ENCODE measurements at regions not wholly inside any gene's neighbourhood (a gene's known extent, or its start where the extent isn't known, plus 50 kb on each side); places are given as distances from the start of the nearest gene placed in this dataset.

- Histone ChIP-seq H3K9me3 (ENCODE audit: control insufficient read depth in 2 of 2, insufficient read depth in 1 of 2, low read length in 1 of 2) (no peaks in the 10 kb centered on the region), H3K4me3 (ENCODE audit: low read length in 2 of 2) (no peak overlapping the region), H3K27me3 (ENCODE audit: control insufficient read depth in 2 of 2, insufficient read depth in 1 of 2, low read length in 1 of 2) (no peaks in the 10 kb centered on the region), H3K36me3 (ENCODE audit: control insufficient read depth in 2 of 2, insufficient read depth in 2 of 2, low read length in 1 of 2) (no peaks in the 10 kb centered on the region), H3K4me1 (ENCODE audit: control insufficient read depth in 2 of 2, insufficient read depth in 2 of 2, low read length in 2 of 2) (no peaks in the 10 kb centered on the region), H3K27ac (ENCODE audit: low read depth in 1 of 2, low read length in 1 of 2) (no peak overlapping the region)
- DNase-seq (ENCODE audit: low read depth in 6 of 9, low spot score in 9 of 9): no peak
- 98% methylated on average over 2 of the region's 2 CpGs for WGBS
Observed at GRCh38 chr15:92224843-92225242, 168.8 kb upstream of the ST8SIA2 start.

- H3K27ac ChIP-seq (ENCODE audit: low read depth in 1 of 2, low read length in 1 of 2): no peak overlapping the region
- no peaks in the 10 kb centered on the region for H3K36me3 ChIP-seq (ENCODE audit: control insufficient read depth in 2 of 2, insufficient read depth in 2 of 2, low read length in 1 of 2)
- H3K27me3 ChIP-seq (ENCODE audit: control insufficient read depth in 2 of 2, insufficient read depth in 1 of 2, low read length in 1 of 2): no peaks in the 10 kb centered on the region
- DNase-seq (ENCODE audit: low read depth in 6 of 9, low spot score in 9 of 9): peak in 5 of 9 donors; percentile 6 to 41 (median 18)
- H3K4me3 ChIP-seq (ENCODE audit: low read length in 2 of 2): no peak overlapping the region
- no peaks in the 10 kb centered on the region for H3K4me1 ChIP-seq (ENCODE audit: control insufficient read depth in 2 of 2, insufficient read depth in 2 of 2, low read length in 2 of 2)
- no peaks in the 10 kb centered on the region for H3K9me3 ChIP-seq (ENCODE audit: control insufficient read depth in 2 of 2, insufficient read depth in 1 of 2, low read length in 1 of 2)
- WGBS: 76% methylated on average over 6 of the region's 6 CpGs
Observed at GRCh38 chr15:92226020-92226612, 167.6 kb upstream of the ST8SIA2 start.

GRCh38 chr15:92228830-92229229 is 164.9 kb upstream of the ST8SIA2 start:
- WGBS: 88% methylated on average over 2 of the region's 2 CpGs
- no peaks in the 10 kb centered on the region for H3K9me3 ChIP-seq (ENCODE audit: control insufficient read depth in 2 of 2, insufficient read depth in 1 of 2, low read length in 1 of 2)
- H3K27ac ChIP-seq (ENCODE audit: low read depth in 1 of 2, low read length in 1 of 2): no peak overlapping the region
- H3K27me3 ChIP-seq (ENCODE audit: control insufficient read depth in 2 of 2, insufficient read depth in 1 of 2, low read length in 1 of 2): no peaks in the 10 kb centered on the region
- no peaks in the 10 kb centered on the region for H3K4me1 ChIP-seq (ENCODE audit: control insufficient read depth in 2 of 2, insufficient read depth in 2 of 2, low read length in 2 of 2)
- DNase-seq (ENCODE audit: low read depth in 6 of 9, low spot score in 9 of 9): no peak
- H3K36me3 ChIP-seq (ENCODE audit: control insufficient read depth in 2 of 2, insufficient read depth in 2 of 2, low read length in 1 of 2): no peaks in the 10 kb centered on the region
- H3K4me3 ChIP-seq (ENCODE audit: low read length in 2 of 2): no peak overlapping the region

GRCh38 chr15:92231461-92231860 is 162.2 kb upstream of the ST8SIA2 start:
- Histone ChIP-seq H3K9me3 (ENCODE audit: control insufficient read depth in 2 of 2, insufficient read depth in 1 of 2, low read length in 1 of 2) (no peaks in the 10 kb centered on the region), H3K27me3 (ENCODE audit: control insufficient read depth in 2 of 2, insufficient read depth in 1 of 2, low read length in 1 of 2) (no peaks in the 10 kb centered on the region), H3K4me3 (ENCODE audit: low read length in 2 of 2) (no peak overlapping the region), H3K27ac (ENCODE audit: low read depth in 1 of 2, low read length in 1 of 2) (no peak overlapping the region), H3K4me1 (ENCODE audit: control insufficient read depth in 2 of 2, insufficient read depth in 2 of 2, low read length in 2 of 2) (no peaks in the 10 kb centered on the region), H3K36me3 (ENCODE audit: control insufficient read depth in 2 of 2, insufficient read depth in 2 of 2, low read length in 1 of 2) (no peaks in the 10 kb centered on the region)
- WGBS: 81% methylated on average over 4 of the region's 4 CpGs
- no peak for DNase-seq (ENCODE audit: low read depth in 6 of 9, low spot score in 9 of 9)

GRCh38 chr15:92232317-92232716 is 161.4 kb upstream of the ST8SIA2 start:
- H3K27me3 ChIP-seq (ENCODE audit: control insufficient read depth in 2 of 2, insufficient read depth in 1 of 2, low read length in 1 of 2): no peaks in the 10 kb centered on the region
- no peak overlapping the region for H3K27ac ChIP-seq (ENCODE audit: low read depth in 1 of 2, low read length in 1 of 2)
- H3K4me3 ChIP-seq (ENCODE audit: low read length in 2 of 2): no peak overlapping the region
- H3K36me3 ChIP-seq (ENCODE audit: control insufficient read depth in 2 of 2, insufficient read depth in 2 of 2, low read length in 1 of 2): no peaks in the 10 kb centered on the region
- 91% methylated on average over 7 of the region's 7 CpGs for WGBS
- H3K4me1 ChIP-seq (ENCODE audit: control insufficient read depth in 2 of 2, insufficient read depth in 2 of 2, low read length in 2 of 2): no peaks in the 10 kb centered on the region
- DNase-seq (ENCODE audit: low read depth in 6 of 9, low spot score in 9 of 9): no peak
- no peaks in the 10 kb centered on the region for H3K9me3 ChIP-seq (ENCODE audit: control insufficient read depth in 2 of 2, insufficient read depth in 1 of 2, low read length in 1 of 2)

- no peak overlapping the region for H3K4me3 ChIP-seq (ENCODE audit: low read length in 2 of 2)
- no peaks in the 10 kb centered on the region for H3K36me3 ChIP-seq (ENCODE audit: control insufficient read depth in 2 of 2, insufficient read depth in 2 of 2, low read length in 1 of 2)
- 95% methylated on average over 1 of the region's 1 CpG for WGBS
- H3K9me3 ChIP-seq (ENCODE audit: control insufficient read depth in 2 of 2, insufficient read depth in 1 of 2, low read length in 1 of 2): no peaks in the 10 kb centered on the region
- DNase-seq (ENCODE audit: low read depth in 6 of 9, low spot score in 9 of 9): no peak
- H3K4me1 ChIP-seq (ENCODE audit: control insufficient read depth in 2 of 2, insufficient read depth in 2 of 2, low read length in 2 of 2): no peaks in the 10 kb centered on the region
- no peak overlapping the region for H3K27ac ChIP-seq (ENCODE audit: low read depth in 1 of 2, low read length in 1 of 2)
- no peaks in the 10 kb centered on the region for H3K27me3 ChIP-seq (ENCODE audit: control insufficient read depth in 2 of 2, insufficient read depth in 1 of 2, low read length in 1 of 2)
Observed at GRCh38 chr15:92232876-92233275, 160.8 kb upstream of the ST8SIA2 start.

- H3K9me3 ChIP-seq (ENCODE audit: control insufficient read depth in 2 of 2, insufficient read depth in 1 of 2, low read length in 1 of 2): no peaks in the 10 kb centered on the region
- H3K36me3 ChIP-seq (ENCODE audit: control insufficient read depth in 2 of 2, insufficient read depth in 2 of 2, low read length in 1 of 2): no peaks in the 10 kb centered on the region
- peaks cover 0 to 19% of the 10 kb centered on the region in 2 donors for H3K27me3 ChIP-seq (ENCODE audit: control insufficient read depth in 2 of 2, insufficient read depth in 1 of 2, low read length in 1 of 2)
- WGBS: 88% methylated on average over 3 of the region's 3 CpGs
- H3K4me1 ChIP-seq (ENCODE audit: control insufficient read depth in 2 of 2, insufficient read depth in 2 of 2, low read length in 2 of 2): no peaks in the 10 kb centered on the region
- no peak overlapping the region for H3K4me3 ChIP-seq (ENCODE audit: low read length in 2 of 2)
- peak in 1 of 9 donors; percentile 1 for DNase-seq (ENCODE audit: low read depth in 6 of 9, low spot score in 9 of 9)
- H3K27ac ChIP-seq (ENCODE audit: low read depth in 1 of 2, low read length in 1 of 2): no peak overlapping the region
Observed at GRCh38 chr15:92243227-92243626, 150.5 kb upstream of the ST8SIA2 start.

GRCh38 chr15:92244703-92245102 is 149.0 kb upstream of the ST8SIA2 start:
- peaks cover 0 to 19% of the 10 kb centered on the region in 2 donors for H3K27me3 ChIP-seq (ENCODE audit: control insufficient read depth in 2 of 2, insufficient read depth in 1 of 2, low read length in 1 of 2)
- H3K36me3 ChIP-seq (ENCODE audit: control insufficient read depth in 2 of 2, insufficient read depth in 2 of 2, low read length in 1 of 2): no peaks in the 10 kb centered on the region
- 94% methylated on average over 1 of the region's 1 CpG for WGBS
- no peaks in the 10 kb centered on the region for H3K9me3 ChIP-seq (ENCODE audit: control insufficient read depth in 2 of 2, insufficient read depth in 1 of 2, low read length in 1 of 2)
- no peak overlapping the region for H3K4me3 ChIP-seq (ENCODE audit: low read length in 2 of 2)
- H3K4me1 ChIP-seq (ENCODE audit: control insufficient read depth in 2 of 2, insufficient read depth in 2 of 2, low read length in 2 of 2): no peaks in the 10 kb centered on the region
- H3K27ac ChIP-seq (ENCODE audit: low read depth in 1 of 2, low read length in 1 of 2): no peak overlapping the region
- no peak for DNase-seq (ENCODE audit: low read depth in 6 of 9, low spot score in 9 of 9)

- no peaks in the 10 kb centered on the region for H3K4me1 ChIP-seq (ENCODE audit: control insufficient read depth in 2 of 2, insufficient read depth in 2 of 2, low read length in 2 of 2)
- H3K27ac ChIP-seq (ENCODE audit: low read depth in 1 of 2, low read length in 1 of 2): no peak overlapping the region
- no peak for DNase-seq (ENCODE audit: low read depth in 6 of 9, low spot score in 9 of 9)
- H3K4me3 ChIP-seq (ENCODE audit: low read length in 2 of 2): no peak overlapping the region
- H3K9me3 ChIP-seq (ENCODE audit: control insufficient read depth in 2 of 2, insufficient read depth in 1 of 2, low read length in 1 of 2): no peaks in the 10 kb centered on the region
- 94% methylated on average over 7 of the region's 7 CpGs for WGBS
- peaks cover 0 to 19% of the 10 kb centered on the region in 2 donors for H3K27me3 ChIP-seq (ENCODE audit: control insufficient read depth in 2 of 2, insufficient read depth in 1 of 2, low read length in 1 of 2)
- H3K36me3 ChIP-seq (ENCODE audit: control insufficient read depth in 2 of 2, insufficient read depth in 2 of 2, low read length in 1 of 2): no peaks in the 10 kb centered on the region
Observed at GRCh38 chr15:92247649-92248242, 145.9 kb upstream of the ST8SIA2 start.

All from thymus (tissue), 11 donors.